ENCODE measurements at regions not wholly inside any gene's neighbourhood (a gene's known extent, or its start where the extent isn't known, plus 50 kb on each side); places are given as distances from the start of the nearest gene placed in this dataset.

DNA sequence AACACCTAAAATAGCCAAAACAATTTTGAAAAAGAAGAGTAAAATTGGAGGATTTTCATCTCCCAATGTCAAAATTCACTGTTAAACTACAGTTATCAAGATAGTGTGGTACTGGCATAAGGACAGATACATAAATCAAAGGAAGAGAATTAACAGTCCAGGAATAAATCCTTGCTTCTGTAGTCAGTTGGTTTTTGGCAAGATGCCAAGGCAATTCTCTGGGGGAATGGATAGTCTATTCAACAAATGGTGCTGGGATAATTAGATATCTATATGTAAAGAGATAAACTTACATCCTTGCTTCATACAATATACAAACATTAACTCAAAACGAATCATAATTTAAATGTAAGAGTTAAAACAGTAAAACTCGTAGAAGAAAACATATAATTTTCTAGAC lies 57.9 kb upstream of the SELENOK start (continued):
- TF ChIP-seq ZNF462 (CRISPR knock-in tag; IDR thresholded peaks at IDR 0.05) (no peak), EZH2phosphoT487 (IDR thresholded peaks at IDR 0.05; ENCODE audit: unreplicated experiment) (no peak), NANOG (IDR thresholded peaks at IDR 0.05; ENCODE audit: borderline replicate concordance) (no peak), ZNF114 (CRISPR knock-in tag; IDR thresholded peaks at IDR 0.05) (no peak)

- Histone ChIP-seq H3K9me2 (ENCODE audit: insufficient read depth) (no peaks in the 10 kb centered on the region), H3K27me3 (ENCODE audit: insufficient read depth) (no peaks in the 10 kb centered on the region), H3K4me2 (no peak overlapping the region), H4K20me1 (replicated peaks; ENCODE audit: insufficient read depth) (no peaks in the 10 kb centered on the region), H3K4me3 (no peak overlapping the region), H3K27ac (ENCODE audit: low read depth) (no peak overlapping the region), H3K4me1 (ENCODE audit: insufficient read depth) (no peaks in the 10 kb centered on the region), H2AFZ (no peak overlapping the region), H3F3A (replicated peaks; ENCODE audit: low read depth) (no peaks in the 10 kb centered on the region), H3K79me2 (replicated peaks; ENCODE audit: insufficient read depth) (no peaks in the 10 kb centered on the region), H3K36me3 (ENCODE audit: insufficient read depth) (peaks cover 3% of the 10 kb centered on the region)
- peaks cover 15% of the 10 kb centered on the region for H3K9me3 Mint-ChIP-seq
- peaks cover 15% of the 10 kb centered on the region for H3K36me3 Mint-ChIP-seq (ENCODE audit: low read depth)
- DNase-seq (ENCODE audit: low spot score) (no peak), ATAC-seq (no peak)
- no peak overlapping the region for H3K27ac Mint-ChIP-seq
- no peaks in the 10 kb centered on the region for H3K4me1 Mint-ChIP-seq
- H3K4me3 Mint-ChIP-seq, result no peak overlapping the region
- H3K27me3 Mint-ChIP-seq (ENCODE audit: insufficient read depth, low read depth, poor library complexity), result no peaks in the 10 kb centered on the region
- TF ChIP-seq JUNB (IDR thresholded peaks at IDR 0.05; ENCODE audit: unreplicated experiment) (no peak), ZNF331 (CRISPR knock-in tag; IDR thresholded peaks at IDR 0.05; ENCODE audit: low read depth) (no peak), NANOG (IDR thresholded peaks at IDR 0.05; ENCODE audit: borderline replicate concordance) (no peak), EZH2 (IDR thresholded peaks at IDR 0.05; ENCODE audit: low read depth, unreplicated experiment) (no peak), ZNF114 (CRISPR knock-in tag; IDR thresholded peaks at IDR 0.05) (no peak), CREB1 (CRISPR knock-in tag; IDR thresholded peaks at IDR 0.05; ENCODE audit: low read depth) (no peak), POLR2AphosphoS5 (IDR thresholded peaks at IDR 0.05; ENCODE audit: low read depth) (no peak), ZNF462 (CRISPR knock-in tag; IDR thresholded peaks at IDR 0.05) (no peak)
These were observed 56.5 kb upstream of the SELENOK start for GRCh38 chr3:53948174-53948573.
